T-helper 22 cell (primary cell): ENCODE measurements at regions not wholly inside any gene's neighbourhood (a gene's known extent, or its start where the extent isn't known, plus 50 kb on each side); places are given as distances from the start of the nearest gene placed in this dataset.
"Not testable (repeated sequence)": the region's sequence is repeated elsewhere in the genome, so short reads cannot be mapped to it uniquely, and the experiment has no call there.

Experiments used
- DNase-seq: peaks from one replicate; pipeline ENCODE4 v3.0.0-alpha.2; 2020; ENCODE audit warnings: low read depth

GRCh38 chr1:185540295-185540694 is 193.9 kb upstream of the HMCN1 start:
- DNase-seq: no peak

- DNase-seq: no peak
These were observed 194.8 kb upstream of the HMCN1 start for GRCh38 chr1:185539277-185539943.

GRCh38 chr1:185538309-185538898 is 195.8 kb upstream of the HMCN1 start:
- DNase-seq: not testable (repeated sequence)

- no peak for DNase-seq
These were observed 196.6 kb upstream of the HMCN1 start for GRCh38 chr1:185537596-185537995.

GRCh38 chr1:185536165-185536920 is 197.8 kb upstream of the HMCN1 start:
- no peak for DNase-seq

GRCh38 chr1:185535621-185536020 is 198.6 kb upstream of the HMCN1 start:
- DNase-seq: no peak

GRCh38 chr1:185534801-185535200 is 199.4 kb upstream of the HMCN1 start:
- no peak for DNase-seq

- no peak for DNase-seq
These were observed 200.6 kb upstream of the HMCN1 start for GRCh38 chr1:185533596-185533995.

GRCh38 chr1:185532856-185533255 is 201.3 kb upstream of the HMCN1 start:
- no peak for DNase-seq

- DNase-seq: no peak
These were observed 202.4 kb upstream of the HMCN1 start for GRCh38 chr1:185531838-185532237.

GRCh38 chr1:185530215-185530614 is 204.0 kb upstream of the HMCN1 start:
- no peak for DNase-seq

GRCh38 chr1:185529673-185530072 is 204.5 kb upstream of the HMCN1 start:
- DNase-seq: no peak

- no peak for DNase-seq
These were observed 206.0 kb upstream of the HMCN1 start for GRCh38 chr1:185528084-185528676.

- no peak for DNase-seq
These were observed 207.6 kb upstream of the HMCN1 start for GRCh38 chr1:185526344-185527307.

- no peak for DNase-seq
These were observed 203.3 kb upstream of the IVNS1ABP start for GRCh38 chr1:185520188-185520920.

- no peak for DNase-seq
These were observed 200.9 kb upstream of the IVNS1ABP start for GRCh38 chr1:185517808-185518419.

GRCh38 chr1:185517301-185517700 is 200.3 kb upstream of the IVNS1ABP start:
- not testable (repeated sequence) for DNase-seq

GRCh38 chr1:185515696-185516095 is 198.7 kb upstream of the IVNS1ABP start:
- DNase-seq: no peak

GRCh38 chr1:185514311-185514710 is 197.3 kb upstream of the IVNS1ABP start:
- DNase-seq: no peak

- DNase-seq: no peak
These were observed 195.4 kb upstream of the IVNS1ABP start for GRCh38 chr1:185512442-185512841.

- no peak for DNase-seq
These were observed 184.1 kb upstream of the IVNS1ABP start for GRCh38 chr1:185501099-185501498.
